ENCODE measurements at regions not wholly inside any gene's neighbourhood (a gene's known extent, or its start where the extent isn't known, plus 50 kb on each side); places are given as distances from the start of the nearest gene placed in this dataset.

- H2AK5ac ChIP-seq (ENCODE audit: low read depth, low read length): no peak overlapping the region
- no peak overlapping the region for H2AFZ ChIP-seq (ENCODE audit: low read length)
- H3K9me3 ChIP-seq (replicated peaks in 1 of 2; ENCODE audit: control insufficient read depth in 2 of 2, insufficient read depth in 1 of 2, low read depth in 1 of 2, low read length in 2 of 2): peaks cover 0 to 4% of the 10 kb centered on the region in 2 donors
- no peak overlapping the region for H2BK120ac ChIP-seq (ENCODE audit: low read depth, low read length)
- H3K4me2 ChIP-seq (ENCODE audit: insufficient read depth, low read length, poor library complexity, severe bottlenecking): no peak overlapping the region
- no peak overlapping the region for H3K9ac ChIP-seq (ENCODE audit: low read depth, low read length, poor library complexity)
- peaks cover 19 to 25% of the 10 kb centered on the region in 2 donors for H3K4me1 ChIP-seq (ENCODE audit: control insufficient read depth in 2 of 2, insufficient read depth in 1 of 2, low read depth in 1 of 2, low read length in 2 of 2)
- H4K8ac ChIP-seq (ENCODE audit: low read depth, low read length): no peak overlapping the region
- H3K14ac ChIP-seq (ENCODE audit: low read length): no peak overlapping the region
- no peak overlapping the region for H3K18ac ChIP-seq (ENCODE audit: low read length)
- no peak overlapping the region for H4K91ac ChIP-seq (ENCODE audit: low read depth, low read length, poor library complexity)
- no peak overlapping the region for H2BK5ac ChIP-seq (ENCODE audit: low read length)
- no peak for DNase-seq (ENCODE audit: low spot score)
- H3K4ac ChIP-seq (ENCODE audit: low read length): no peak overlapping the region
- H3K27ac ChIP-seq (replicated peaks; ENCODE audit: low read length): no peak overlapping the region
- H3K27me3 ChIP-seq (ENCODE audit: control insufficient read depth in 3 of 3, insufficient read depth in 3 of 3, low read depth in 1 of 3, low read length in 3 of 3): no peaks in the 10 kb centered on the region
- no peak overlapping the region for H2BK15ac ChIP-seq (ENCODE audit: low read length)
- no peaks in the 10 kb centered on the region for H3K79me1 ChIP-seq (ENCODE audit: low read depth, low read length)
- WGBS, 2 donors (ENCODE audit: extremely low coverage in 2 of 2, insufficient read length in 2 of 2, insufficient replicate concordance in 1 of 2): no CpG with 5 or more reads among the region's 11 CpGs
- H3K4me3 ChIP-seq (ENCODE audit: low read length in 2 of 2): no peak overlapping the region
- H2BK12ac ChIP-seq (ENCODE audit: low read length): no peak overlapping the region
- H3K23ac ChIP-seq (ENCODE audit: low read depth, low read length, poor library complexity): no peak overlapping the region
- no peaks in the 10 kb centered on the region for H3K36me3 ChIP-seq (replicated peaks in 1 of 2; ENCODE audit: control insufficient read depth in 2 of 2, insufficient read depth in 2 of 2, low read length in 2 of 2)
These were observed 133.2 kb upstream of the RPS6KA2 start for GRCh38 chr6:166760288-166760687.

- no peak overlapping the region for H3K4me3 ChIP-seq (ENCODE audit: low read length in 2 of 2)
- no peaks in the 10 kb centered on the region for H3K36me3 ChIP-seq (replicated peaks in 1 of 2; ENCODE audit: control insufficient read depth in 2 of 2, insufficient read depth in 2 of 2, low read length in 2 of 2)
- no peak for DNase-seq (ENCODE audit: low spot score)
- no peak overlapping the region for H3K4ac ChIP-seq (ENCODE audit: low read length)
- H3K27me3 ChIP-seq (ENCODE audit: control insufficient read depth in 3 of 3, insufficient read depth in 3 of 3, low read depth in 1 of 3, low read length in 3 of 3): no peaks in the 10 kb centered on the region
- peak overlapping the region; percentile 46 for H2BK12ac ChIP-seq (ENCODE audit: low read length)
- no peak overlapping the region for H3K27ac ChIP-seq (replicated peaks; ENCODE audit: low read length)
- H4K91ac ChIP-seq (ENCODE audit: low read depth, low read length, poor library complexity): no peak overlapping the region
- peak overlapping the region; percentile 71 for H3K23ac ChIP-seq (ENCODE audit: low read depth, low read length, poor library complexity)
- no peak overlapping the region for H2BK120ac ChIP-seq (ENCODE audit: low read depth, low read length)
- no peak overlapping the region for H2BK15ac ChIP-seq (ENCODE audit: low read length)
- H3K9ac ChIP-seq (ENCODE audit: low read depth, low read length, poor library complexity): peak overlapping the region; percentile 66
- H3K4me2 ChIP-seq (ENCODE audit: insufficient read depth, low read length, poor library complexity, severe bottlenecking): no peak overlapping the region
- H4K8ac ChIP-seq (ENCODE audit: low read depth, low read length): peak overlapping the region; percentile 23
- H3K18ac ChIP-seq (ENCODE audit: low read length): peak overlapping the region; percentile 89
- WGBS, 2 donors (ENCODE audit: extremely low coverage in 2 of 2, insufficient read length in 2 of 2, insufficient replicate concordance in 1 of 2): no CpG with 5 or more reads among the region's 15 CpGs
- peak overlapping the region; percentile 75 for H2AFZ ChIP-seq (ENCODE audit: low read length)
- peaks cover 0 to 2% of the 10 kb centered on the region in 2 donors for H3K9me3 ChIP-seq (replicated peaks in 1 of 2; ENCODE audit: control insufficient read depth in 2 of 2, insufficient read depth in 1 of 2, low read depth in 1 of 2, low read length in 2 of 2)
- H3K4me1 ChIP-seq (ENCODE audit: control insufficient read depth in 2 of 2, insufficient read depth in 1 of 2, low read depth in 1 of 2, low read length in 2 of 2): peaks cover 20 to 25% of the 10 kb centered on the region in 2 donors
- peak overlapping the region; percentile 63 for H3K14ac ChIP-seq (ENCODE audit: low read length)
- H2BK5ac ChIP-seq (ENCODE audit: low read length): no peak overlapping the region
- no peaks in the 10 kb centered on the region for H3K79me1 ChIP-seq (ENCODE audit: low read depth, low read length)
- H2AK5ac ChIP-seq (ENCODE audit: low read depth, low read length): peak overlapping the region; percentile 41
These were observed 131.2 kb upstream of the RPS6KA2 start for GRCh38 chr6:166758136-166758704.

GRCh38 chr6:166757232-166758135 lies 130.4 kb upstream of the RPS6KA2 start:
- no CpG with 5 or more reads among the region's 24 CpGs for WGBS, 2 donors (ENCODE audit: extremely low coverage in 2 of 2, insufficient read length in 2 of 2, insufficient replicate concordance in 1 of 2)

More at GRCh38 chr6:166757232-166758135, 130.4 kb upstream of the RPS6KA2 start:
- H2BK5ac ChIP-seq (ENCODE audit: low read length): no peak overlapping the region
- peak overlapping the region; percentile 71 for H3K23ac ChIP-seq (ENCODE audit: low read depth, low read length, poor library complexity)
- no peak for DNase-seq (ENCODE audit: low spot score)
- no peak overlapping the region for H2BK15ac ChIP-seq (ENCODE audit: low read length)
- no peaks in the 10 kb centered on the region for H3K36me3 ChIP-seq (replicated peaks in 1 of 2; ENCODE audit: control insufficient read depth in 2 of 2, insufficient read depth in 2 of 2, low read length in 2 of 2)
- H3K18ac ChIP-seq (ENCODE audit: low read length): peak overlapping the region; percentile 89
- no peak overlapping the region for H2BK120ac ChIP-seq (ENCODE audit: low read depth, low read length)
- no peak overlapping the region for H3K4me3 ChIP-seq (ENCODE audit: low read length in 2 of 2)
- peaks cover 20 to 25% of the 10 kb centered on the region in 2 donors for H3K4me1 ChIP-seq (ENCODE audit: control insufficient read depth in 2 of 2, insufficient read depth in 1 of 2, low read depth in 1 of 2, low read length in 2 of 2)
- H4K8ac ChIP-seq (ENCODE audit: low read depth, low read length): peak overlapping the region; percentile 23
- no peak overlapping the region for H4K91ac ChIP-seq (ENCODE audit: low read depth, low read length, poor library complexity)
- H3K9ac ChIP-seq (ENCODE audit: low read depth, low read length, poor library complexity): peak overlapping the region; percentile 66
- no peak overlapping the region for H3K27ac ChIP-seq (replicated peaks; ENCODE audit: low read length)
- H3K27me3 ChIP-seq (ENCODE audit: control insufficient read depth in 3 of 3, insufficient read depth in 3 of 3, low read depth in 1 of 3, low read length in 3 of 3): no peaks in the 10 kb centered on the region
- H3K4me2 ChIP-seq (ENCODE audit: insufficient read depth, low read length, poor library complexity, severe bottlenecking): no peak overlapping the region
- peak overlapping the region; percentile 46 for H2BK12ac ChIP-seq (ENCODE audit: low read length)
- H3K79me1 ChIP-seq (ENCODE audit: low read depth, low read length): no peaks in the 10 kb centered on the region
- peak overlapping the region; percentile 75 for H2AFZ ChIP-seq (ENCODE audit: low read length)
- H3K4ac ChIP-seq (ENCODE audit: low read length): no peak overlapping the region
- peak overlapping the region; percentile 41 for H2AK5ac ChIP-seq (ENCODE audit: low read depth, low read length)
- peaks cover 0 to 2% of the 10 kb centered on the region in 2 donors for H3K9me3 ChIP-seq (replicated peaks in 1 of 2; ENCODE audit: control insufficient read depth in 2 of 2, insufficient read depth in 1 of 2, low read depth in 1 of 2, low read length in 2 of 2)
- H3K14ac ChIP-seq (ENCODE audit: low read length): peak overlapping the region; percentile 63
